SKM-1 (cell line): ENCODE measurements at regions not wholly inside any gene's neighbourhood (a gene's known extent, or its start where the extent isn't known, plus 50 kb on each side); places are given as distances from the start of the nearest gene placed in this dataset.
"Not testable (repeated sequence)": the region's sequence is repeated elsewhere in the genome, so short reads cannot be mapped to it uniquely, and the experiment has no call there.

ENCODE experiments used
- DNase-seq: peaks from one replicate; lab custom pipeline; 2025; ENCODE audit not compliant: unreplicated experiment; lab: John Stamatoyannopoulos, UW

DNA sequence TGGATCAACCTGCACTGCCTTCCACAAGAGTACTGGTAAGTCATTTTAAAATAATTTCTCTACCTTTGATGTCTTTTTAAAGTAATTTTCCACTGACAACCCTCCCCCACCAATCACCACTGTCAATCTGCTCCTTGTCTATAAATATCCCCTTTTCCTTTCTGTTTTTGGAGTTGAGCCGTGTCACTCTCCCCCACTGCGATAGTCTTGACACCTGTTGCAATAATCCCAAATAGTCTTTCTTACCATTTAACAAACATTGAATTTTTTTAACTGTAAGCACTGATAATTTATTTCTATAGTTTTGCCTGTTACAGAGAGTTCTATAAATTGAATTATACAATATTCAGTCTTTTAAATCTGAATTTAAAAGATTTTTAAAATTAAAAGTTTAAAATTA, 420.9 kb downstream of the COL11A1 start:
- DNase-seq: no peak

DNA sequence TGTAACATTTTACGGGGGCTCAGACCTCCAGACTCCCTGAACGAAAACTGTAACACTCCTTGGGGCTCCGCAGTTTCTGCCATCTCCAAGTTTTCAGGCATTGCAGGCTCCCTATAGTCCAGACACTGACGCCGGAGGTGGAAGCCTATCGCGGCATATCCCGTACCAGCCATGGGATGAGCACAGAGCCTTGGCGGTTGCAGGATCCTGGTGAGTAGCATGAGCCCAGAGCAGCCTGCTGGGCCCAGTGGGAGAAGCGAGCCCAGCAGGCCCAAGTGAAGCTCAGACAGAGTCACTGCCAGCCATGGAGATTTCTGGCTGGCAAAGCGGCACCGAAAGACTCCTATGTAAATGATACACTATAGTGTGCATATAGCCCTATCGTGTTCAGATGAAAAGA, 446.8 kb downstream of the COL11A1 start:
- no peak for DNase-seq

DNA sequence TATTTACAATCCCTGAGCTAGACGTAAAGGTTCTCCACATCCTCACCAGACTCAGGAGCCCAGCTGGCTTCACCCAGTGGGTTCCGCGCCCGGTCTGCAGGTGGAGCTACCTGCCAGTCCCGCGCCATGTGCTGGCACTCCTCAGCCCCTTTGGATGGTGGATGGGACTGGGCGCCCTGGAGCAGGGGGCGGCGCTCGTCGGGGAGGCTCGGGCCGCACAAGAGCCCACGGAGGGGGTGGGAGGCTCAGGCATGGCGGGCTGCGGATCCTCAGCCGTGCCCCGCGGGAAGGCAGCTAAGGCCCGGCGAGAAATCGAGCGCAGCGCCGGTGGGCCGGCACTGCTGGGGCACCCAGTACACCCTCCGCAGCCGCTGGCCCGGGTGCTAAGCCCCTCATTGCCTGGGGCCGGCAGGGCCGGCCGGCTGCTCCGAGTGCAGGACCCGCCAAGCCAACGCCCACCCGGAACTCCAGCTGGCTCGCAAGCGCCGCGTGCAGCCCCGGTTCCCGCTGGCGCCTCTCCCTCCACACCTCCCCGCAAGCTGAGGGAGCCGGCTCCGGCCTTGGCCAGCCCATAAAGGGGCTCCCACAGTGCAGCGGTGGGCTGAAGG, 448.3 kb downstream of the COL11A1 start:
- DNase-seq: not testable (repeated sequence)

DNA sequence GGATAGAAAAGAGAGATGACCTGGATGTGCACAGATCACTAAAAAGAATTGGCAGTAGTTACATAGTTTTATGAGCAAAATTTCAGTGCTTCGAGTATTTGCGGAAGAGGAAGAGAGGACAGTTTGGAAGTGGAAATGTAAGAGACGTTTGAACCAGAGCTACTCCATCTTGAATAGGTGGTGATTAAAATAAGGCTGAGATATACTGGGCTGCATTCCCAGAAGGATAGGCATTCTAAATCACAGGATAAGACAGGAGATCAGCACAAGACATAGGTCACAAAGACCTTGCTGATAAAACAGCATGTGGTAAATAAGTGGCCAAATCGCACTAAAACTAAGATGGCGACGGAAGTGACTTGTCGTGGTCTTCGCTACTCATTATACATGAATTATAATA, 453.3 kb downstream of the COL11A1 start:
- no peak for DNase-seq

DNA sequence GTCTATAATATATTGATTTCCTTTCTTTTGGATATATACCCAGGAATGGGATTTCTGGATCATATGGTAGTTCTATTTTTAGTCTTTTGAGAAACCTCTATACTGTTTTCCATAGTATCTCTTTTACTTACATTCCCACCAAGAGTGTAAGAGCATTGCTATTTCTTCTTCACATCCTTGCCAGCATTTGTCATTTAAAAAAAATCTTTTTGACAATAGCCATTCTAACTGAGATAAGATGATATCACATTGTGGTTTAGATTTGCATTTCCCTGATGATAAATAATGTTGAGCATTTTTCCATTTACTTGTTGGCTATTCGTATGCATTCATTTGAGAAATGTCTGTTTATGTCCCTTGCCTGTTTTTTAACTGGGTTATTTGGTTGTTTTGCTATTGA, 467.4 kb downstream of the COL11A1 start:
- DNase-seq: no peak

DNA sequence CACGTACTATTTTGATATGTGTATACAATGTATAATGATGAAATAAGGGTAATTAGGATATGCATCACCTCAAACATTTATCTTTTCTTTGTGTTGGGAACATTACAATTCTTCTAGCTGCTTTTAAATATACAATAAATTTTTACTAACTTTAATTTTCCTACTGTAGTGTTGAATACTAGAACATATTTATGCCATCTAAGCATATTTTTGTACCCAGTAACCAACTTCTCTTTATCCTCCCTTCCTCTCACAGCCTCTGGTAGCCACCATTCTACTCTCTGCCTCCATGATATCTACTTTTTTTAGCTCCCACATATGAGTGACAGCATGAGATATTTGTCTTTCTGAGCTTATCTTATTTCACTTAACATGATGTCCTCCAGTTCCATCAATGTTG, 468.0 kb downstream of the COL11A1 start:
- no peak for DNase-seq

DNA sequence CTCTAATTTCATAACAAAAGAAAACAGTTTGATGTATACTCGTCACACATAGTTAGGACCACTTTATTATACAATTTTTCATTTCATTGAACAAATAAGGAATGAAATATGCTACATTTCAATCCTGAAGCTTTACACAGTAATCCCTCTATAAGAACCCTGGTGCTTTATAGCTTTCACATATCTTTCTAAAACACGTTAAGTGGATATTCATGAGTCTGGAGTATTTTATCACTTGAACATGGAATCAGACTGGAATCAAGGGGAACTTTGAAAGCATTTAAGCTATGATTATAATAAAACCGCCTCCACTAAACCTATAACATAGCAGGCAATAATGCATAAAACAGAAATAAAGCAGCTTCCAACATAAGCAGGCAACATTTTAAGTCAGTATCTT, 476.6 kb downstream of the COL11A1 start:
- no peak for DNase-seq

DNA sequence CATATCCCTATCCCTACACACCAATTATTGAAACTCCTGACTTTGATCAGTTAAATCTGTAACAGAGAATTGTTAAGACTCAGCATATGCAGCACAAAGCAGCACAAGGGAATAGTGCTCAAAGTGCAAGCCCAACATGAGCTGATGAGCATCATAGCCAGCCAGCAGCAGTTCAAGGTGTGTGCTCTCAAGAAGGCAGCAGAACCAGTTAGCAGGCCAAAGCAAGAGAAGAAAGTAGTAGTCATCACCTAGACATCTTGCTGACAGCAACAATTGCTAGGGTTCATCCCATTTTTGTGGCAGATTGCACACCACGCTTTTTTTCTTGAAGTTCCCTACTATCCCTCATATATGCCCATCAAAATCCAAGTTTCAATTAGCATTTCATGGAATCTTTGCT, 478.3 kb downstream of the COL11A1 start:
- no peak for DNase-seq

DNA sequence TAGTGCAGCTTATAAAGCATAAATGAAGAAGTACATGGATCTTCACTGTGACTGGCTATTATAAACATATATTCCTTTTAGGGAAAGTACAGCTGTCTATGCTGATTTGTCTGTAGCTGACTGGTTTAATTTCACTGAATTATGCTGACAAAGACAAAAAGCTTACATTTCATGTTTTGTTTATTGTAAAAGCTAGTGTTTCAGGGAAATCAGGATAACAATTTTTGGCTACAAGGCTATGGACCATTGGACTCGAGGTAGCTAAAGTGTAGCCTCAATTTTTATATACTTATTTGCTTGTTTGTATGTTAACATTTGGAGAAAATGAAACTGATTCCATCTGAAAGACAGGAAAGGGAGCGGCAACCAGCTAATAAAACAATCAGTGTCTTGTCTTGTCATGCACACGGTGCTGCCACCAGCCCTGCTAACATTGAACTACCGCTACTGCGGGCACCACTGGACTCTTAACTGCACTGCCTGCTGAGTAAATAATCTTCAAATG, 480.2 kb downstream of the COL11A1 start:
- DNase-seq: no peak

DNA sequence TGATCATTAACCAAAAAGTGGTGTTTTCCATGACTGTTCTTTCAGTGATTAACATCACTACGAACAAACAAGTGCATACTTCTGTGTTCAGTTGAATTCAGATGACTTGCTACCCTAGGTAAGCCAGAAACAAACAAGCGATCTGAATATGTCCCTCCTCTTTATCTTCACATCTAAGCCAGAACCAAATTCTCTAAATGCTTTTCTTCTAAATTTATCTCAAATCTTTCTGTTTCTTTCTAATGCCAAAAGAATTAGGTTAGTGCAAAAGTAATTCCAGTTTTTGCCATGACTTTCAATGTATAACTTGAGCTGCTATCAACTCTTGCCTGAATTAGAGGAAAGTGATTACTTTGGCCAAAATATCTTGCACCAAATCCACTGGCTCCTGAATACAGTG, 481.2 kb downstream of the COL11A1 start:
- DNase-seq: no peak

DNA sequence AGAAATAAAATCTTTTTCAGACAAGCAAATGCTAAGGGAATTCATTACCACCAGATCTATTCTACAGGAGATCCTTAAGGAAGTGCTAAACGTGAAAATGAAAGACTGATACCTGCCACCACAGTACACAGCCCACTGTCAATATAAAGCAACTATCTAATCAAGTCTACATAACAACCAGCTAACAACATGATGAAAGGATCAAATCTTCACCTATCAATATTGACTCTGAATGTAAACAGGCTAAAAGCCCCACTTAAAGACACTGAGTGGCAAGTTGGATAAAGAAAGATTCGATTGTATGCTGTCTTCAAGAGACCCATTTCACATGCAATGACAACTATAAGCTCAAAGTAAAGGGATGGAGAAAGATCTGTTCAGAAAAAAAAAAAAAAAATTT, 492.4 kb downstream of the COL11A1 start:
- no peak for DNase-seq

DNA sequence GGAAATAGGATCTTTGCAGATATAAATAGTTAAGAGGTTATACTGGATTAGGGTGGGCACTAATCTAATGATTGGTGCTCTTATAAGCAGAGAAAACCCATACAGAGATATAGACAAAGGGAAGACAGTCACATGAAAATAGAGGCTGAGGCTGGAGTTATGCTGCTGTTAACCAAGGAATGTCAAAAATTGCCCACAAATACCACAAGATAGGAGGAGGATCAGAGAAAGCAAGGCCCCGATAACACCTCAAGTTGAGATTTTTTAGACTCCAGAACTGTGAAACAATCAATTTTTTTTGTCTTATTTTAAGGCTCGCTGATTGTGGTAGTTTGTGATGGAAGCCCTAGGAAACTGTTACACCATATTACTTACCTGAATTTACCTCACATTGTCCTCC, 513.2 kb downstream of the COL11A1 start:
- no peak for DNase-seq

DNA sequence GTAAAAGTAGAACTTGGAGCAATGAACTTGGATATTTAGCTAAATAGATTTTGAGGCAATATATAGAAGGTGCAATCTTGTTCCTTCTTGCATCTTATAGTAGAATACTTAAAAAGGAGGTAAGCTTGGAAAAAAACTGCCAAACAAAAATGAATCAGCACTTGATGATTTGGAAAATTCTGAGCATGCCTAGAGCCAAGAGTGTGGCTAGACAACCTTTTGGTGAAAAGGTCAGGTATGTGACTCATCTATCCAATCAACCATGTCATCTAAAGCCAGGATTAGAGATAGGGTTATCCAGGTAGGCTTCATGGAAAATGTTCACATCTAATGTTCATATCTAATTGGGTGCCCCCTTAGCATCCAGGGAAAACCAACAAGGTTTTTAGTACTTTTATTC, 515.0 kb downstream of the COL11A1 start:
- no peak for DNase-seq

DNA sequence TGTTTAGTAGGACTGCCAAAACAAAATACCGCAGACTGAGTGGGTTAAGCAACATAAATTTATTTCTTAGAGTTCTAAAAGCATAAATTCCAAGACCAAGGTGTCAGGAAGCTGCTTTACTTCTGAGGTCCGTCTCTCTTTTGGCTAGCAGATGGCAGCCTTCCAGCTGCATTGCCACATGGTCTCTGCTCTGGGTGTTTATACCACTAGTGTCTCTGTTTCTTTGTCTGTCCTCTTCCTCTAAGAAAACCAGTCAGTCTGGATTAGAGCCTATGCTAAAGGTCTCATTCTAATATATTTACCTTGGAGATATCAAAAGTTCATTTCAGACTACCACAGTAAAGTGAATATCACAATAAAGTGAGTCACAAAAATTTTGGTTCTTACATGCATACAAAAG, 519.8 kb downstream of the COL11A1 start:
- no peak for DNase-seq

DNA sequence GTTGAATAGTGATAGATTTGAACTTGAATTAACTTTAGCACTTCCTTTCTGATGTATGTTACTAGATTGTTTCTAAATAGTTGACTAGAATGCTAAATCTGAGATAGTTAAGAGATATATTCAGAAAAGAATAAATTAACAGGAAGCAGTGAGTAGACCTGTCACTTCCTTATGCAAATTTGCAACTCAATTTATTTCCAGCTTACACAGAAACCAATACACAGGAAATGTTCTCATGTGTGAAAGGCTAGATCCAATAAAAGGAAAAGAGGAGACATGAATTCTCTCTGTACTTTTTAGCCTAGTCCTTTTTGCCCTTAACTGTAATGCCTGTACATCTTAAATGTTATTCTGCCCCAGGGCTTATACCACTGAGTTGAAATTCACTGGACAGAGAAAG, 522.3 kb downstream of the COL11A1 start:
- DNase-seq: no peak

DNA sequence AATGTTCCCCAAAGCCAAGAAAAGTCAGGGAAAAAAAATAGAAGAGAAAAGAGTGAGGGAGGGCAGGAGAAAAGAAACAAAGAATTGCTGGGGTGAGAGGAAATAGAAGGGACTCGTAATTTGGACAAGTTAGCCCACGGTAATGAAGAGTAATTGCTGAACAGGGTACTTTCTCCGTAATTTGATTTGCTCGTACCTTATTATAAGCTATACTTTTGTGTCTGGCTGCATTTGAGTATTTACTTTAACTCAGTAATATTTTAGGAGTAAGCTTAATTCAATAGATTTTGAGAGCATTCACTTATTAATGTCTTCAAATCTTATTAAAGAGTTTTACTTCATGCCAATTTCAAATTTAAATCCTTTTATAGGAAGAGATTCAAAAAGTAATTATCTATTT, 527.5 kb downstream of the COL11A1 start:
- no peak for DNase-seq

DNA sequence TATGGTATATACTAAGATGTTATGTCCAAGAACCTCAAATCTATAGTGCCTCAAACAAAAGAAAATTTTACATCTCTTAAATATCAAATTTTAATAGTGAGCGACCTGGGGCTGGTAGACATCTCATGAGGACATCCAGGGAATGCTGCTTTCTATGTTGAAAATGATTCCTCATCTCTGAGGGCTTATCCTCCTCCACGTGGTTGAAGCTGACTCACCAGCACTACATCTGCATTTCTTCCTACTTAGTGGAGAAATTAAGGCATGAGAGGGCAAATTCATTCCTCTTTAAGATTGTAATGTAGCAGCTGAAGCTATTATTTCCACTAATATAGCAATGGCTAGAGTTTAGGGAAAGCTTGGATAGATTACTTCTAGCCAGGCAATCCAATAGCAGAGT, 529.5 kb downstream of the COL11A1 start:
- no peak for DNase-seq

DNA sequence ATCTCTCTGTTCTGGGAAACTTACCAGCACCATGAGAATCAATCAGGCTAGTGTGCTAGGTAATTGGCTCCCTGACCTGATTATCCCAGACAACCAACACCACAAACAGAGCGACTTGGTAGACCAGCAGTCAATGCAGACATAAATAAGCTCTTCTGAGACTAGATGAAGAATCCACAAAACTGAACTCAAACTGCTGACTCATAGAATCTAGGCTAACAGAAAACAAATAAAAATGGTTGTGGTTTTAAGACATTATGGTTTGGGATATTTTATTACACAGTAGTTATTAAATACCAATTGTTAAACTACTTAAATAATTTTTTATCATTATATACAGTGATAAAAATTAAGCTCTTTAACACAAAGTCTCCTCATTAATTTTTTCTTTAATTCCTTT, 535.7 kb downstream of the COL11A1 start:
- DNase-seq: no peak

DNA sequence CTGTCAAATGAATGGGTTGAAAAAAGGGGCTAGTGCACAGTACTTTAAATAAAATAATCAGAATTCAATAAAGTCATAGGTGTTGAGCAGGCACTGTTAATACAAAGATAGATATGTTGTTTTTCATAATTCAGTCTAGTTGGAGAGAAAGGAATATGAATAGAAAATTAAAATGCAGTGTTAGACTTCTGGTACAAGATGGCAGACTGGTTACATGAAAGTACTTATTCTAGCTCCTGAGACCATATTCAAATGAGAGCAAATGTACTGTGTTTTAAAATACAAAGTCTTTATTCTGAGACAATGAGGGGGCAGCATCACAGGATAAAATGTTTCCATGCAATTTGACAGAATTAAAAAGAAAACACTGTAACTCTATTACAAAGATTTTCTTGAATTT, 542.1 kb downstream of the COL11A1 start:
- no peak for DNase-seq

DNA sequence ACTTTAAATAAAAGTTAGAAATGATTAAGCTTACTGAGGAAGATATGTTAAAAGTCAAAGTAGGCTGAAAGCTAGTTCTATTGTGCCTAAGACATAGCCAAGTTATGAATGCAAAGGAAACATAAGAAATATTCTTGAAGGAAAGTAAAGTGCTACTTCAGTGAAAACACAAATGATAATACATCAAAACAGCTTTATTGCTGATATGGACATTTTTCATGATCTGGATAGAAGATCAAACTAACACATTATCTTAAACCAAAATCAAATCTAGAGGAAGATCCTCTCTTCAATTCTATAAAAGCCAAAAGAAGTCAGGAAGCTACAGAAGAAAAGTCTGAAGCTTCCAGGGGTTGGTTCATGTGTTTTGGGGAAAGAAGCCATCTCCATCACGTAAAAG, 545.9 kb downstream of the COL11A1 start:
- no peak for DNase-seq

DNA sequence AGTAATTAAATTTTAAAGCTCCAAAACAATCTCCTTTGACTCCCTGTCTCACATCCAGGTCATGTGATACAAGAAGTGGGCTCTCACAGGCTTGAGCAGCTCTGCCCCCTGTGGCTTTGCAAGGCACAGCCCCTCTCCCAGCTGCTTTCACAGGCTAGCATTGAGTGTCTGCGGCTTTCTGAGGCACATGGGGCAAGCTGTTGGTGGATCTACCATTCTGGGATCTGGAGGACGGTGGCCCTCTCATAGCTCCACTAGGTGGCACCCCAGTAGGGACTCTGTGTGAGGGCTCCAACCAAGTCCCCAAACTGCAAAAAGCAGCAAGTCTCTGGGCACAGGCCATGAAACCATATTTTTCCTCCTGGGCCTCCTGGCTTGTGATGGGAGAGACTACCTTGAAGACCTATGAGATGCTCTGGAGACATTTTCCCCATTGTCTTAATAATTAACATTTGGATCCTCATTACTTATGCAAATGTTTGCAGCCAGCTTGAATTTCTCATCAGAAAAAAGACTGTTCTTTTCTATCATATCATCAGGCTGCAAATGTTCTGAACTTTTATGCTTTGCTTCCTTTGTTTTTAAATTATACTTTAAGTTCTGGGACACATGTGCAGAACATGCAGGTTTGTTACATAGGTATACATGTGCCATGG, 554.1 kb upstream of the OLFM3 start:
- DNase-seq: no peak

DNA sequence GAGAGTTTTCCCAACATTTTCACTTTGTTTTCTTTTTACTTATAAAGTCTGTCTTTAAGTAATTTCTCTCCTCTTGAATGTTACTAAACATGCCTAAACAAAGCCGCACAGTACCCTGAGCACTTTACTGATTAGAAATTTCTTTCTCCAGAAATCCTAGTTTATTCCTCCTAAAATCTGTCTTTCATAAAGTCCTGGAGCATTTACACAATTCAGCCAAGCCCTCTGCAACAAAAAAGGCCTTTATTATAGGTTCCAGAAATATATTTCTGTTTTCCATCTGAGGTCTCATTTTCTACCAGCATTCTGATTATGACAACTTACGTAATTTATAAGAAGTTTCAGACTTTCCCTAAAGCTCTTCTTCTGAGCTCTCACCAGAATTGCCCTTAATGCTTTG, 549.5 kb upstream of the OLFM3 start:
- no peak for DNase-seq
